ENCODE measurements at regions not wholly inside any gene's neighbourhood (a gene's known extent, or its start where the extent isn't known, plus 50 kb on each side); places are given as distances from the start of the nearest gene placed in this dataset.

GRCh38 chr11:103773059-103773458 is 263.4 kb upstream of the DDI1 start:
- TF ChIP-seq HNF4A (conservative IDR thresholded peaks at IDR 0.05), result no peak
- no peak for TF ChIP-seq CTCF (IDR thresholded peaks at IDR 0.05; ENCODE audit: low read depth, low read length, missing input control)
- no peak for TF ChIP-seq JUND (IDR thresholded peaks at IDR 0.05)
- no peak for TF ChIP-seq FOXA2 (IDR thresholded peaks at IDR 0.05)
- TF ChIP-seq YY1 (IDR thresholded peaks at IDR 0.05), result no peak
- no peak for TF ChIP-seq MAX (IDR thresholded peaks at IDR 0.05)

All from liver (tissue), 3 donors.